Astrocyte of the spinal cord (primary cell): ENCODE measurements at regions not wholly inside any gene's neighbourhood (a gene's known extent, or its start where the extent isn't known, plus 50 kb on each side); places are given as distances from the start of the nearest gene placed in this dataset.

Experiments used
- DNase-seq: peaks from one replicate; pipeline ENCODE4 v3.0.0; 2011; ENCODE audit warnings: low read depth, low spot score
- H3K4me3 ChIP-seq: 2 replicates; pipeline ENCODE4 v1.5.1; 2011; ENCODE audit warnings: low read depth, mild to moderate bottlenecking, low read length, moderate library complexity
- in situ Hi-C: cut with HindIII; loops from 2 replicates; pipeline ENCODE4 v1.10.0; 2017; ENCODE audit warnings: low sequenced_read_pairs
- TF ChIP-seq, protein P1 (sequence below): IDR thresholded peaks from 2 replicates; pipeline ENCODE4 v1.5.1; 2012; ENCODE audit warnings: low read depth, mild to moderate bottlenecking, low read length, inconsistent platforms

DNA sequence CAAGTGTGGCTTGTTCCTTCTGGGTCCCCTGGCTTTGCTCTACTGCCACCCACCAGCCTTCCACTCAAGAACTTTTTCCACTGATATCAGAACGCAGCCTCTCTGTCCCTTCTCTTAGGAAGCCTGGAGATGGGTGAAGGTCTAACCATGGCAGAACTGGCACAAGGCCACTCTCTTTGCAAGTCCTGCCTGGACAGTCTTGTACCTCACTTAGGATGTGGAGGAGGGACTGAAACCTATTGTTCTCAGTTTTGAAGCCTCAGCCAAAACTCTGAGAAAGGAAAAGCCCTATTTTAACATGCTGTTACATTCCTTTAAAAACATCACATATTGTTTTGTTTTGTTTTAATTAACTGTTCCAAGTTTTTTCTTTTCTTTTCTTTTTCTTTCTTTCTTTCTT is 58.9 kb upstream of the NCOA1 start:
- DNase-seq, result no peak
- TF ChIP-seq, protein P1, sequence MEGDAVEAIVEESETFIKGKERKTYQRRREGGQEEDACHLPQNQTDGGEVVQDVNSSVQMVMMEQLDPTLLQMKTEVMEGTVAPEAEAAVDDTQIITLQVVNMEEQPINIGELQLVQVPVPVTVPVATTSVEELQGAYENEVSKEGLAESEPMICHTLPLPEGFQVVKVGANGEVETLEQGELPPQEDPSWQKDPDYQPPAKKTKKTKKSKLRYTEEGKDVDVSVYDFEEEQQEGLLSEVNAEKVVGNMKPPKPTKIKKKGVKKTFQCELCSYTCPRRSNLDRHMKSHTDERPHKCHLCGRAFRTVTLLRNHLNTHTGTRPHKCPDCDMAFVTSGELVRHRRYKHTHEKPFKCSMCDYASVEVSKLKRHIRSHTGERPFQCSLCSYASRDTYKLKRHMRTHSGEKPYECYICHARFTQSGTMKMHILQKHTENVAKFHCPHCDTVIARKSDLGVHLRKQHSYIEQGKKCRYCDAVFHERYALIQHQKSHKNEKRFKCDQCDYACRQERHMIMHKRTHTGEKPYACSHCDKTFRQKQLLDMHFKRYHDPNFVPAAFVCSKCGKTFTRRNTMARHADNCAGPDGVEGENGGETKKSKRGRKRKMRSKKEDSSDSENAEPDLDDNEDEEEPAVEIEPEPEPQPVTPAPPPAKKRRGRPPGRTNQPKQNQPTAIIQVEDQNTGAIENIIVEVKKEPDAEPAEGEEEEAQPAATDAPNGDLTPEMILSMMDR, result no peak
- in situ Hi-C loops, result no loop called here
- no peak overlapping the region for H3K4me3 ChIP-seq

DNA sequence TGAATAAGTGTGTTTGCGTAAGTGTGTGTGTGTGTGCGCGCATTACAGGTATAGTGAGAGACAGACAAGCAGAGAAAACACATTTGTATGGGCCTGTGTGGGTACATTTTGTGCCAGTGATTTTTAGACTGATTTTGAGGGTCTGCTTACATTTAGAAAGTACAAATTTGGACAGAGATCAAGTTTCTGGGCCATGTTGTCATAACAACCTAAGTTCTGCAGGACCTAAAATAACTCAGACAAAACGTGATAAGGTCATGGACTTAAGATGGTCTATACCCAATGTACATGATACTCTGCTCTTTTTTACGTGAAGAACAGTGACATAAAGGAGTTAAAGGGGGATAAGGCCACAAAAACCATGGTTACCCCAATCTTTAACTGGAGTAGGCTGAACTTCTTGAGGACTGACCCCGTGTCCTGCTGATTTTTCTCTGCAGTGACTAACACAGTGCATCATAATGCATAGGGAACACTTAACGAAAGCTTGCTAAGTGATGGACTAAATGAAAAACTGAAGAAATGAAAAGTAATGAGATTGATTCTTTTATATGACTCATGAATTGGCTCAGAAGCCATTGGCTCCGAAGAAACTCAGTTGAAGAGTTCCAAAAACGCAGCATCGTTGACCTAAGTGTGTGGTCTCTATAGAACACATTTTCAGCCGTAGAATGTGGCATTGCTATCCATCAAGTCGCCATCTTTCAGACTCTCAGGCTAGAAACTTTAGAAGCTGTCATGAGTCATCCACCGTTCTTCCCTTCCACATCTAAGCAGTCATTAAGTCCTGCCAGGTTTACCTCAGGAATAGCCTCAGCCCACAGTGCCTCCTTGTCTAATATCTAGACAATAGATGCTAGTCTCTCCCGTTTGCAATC is 61.6 kb upstream of the NCOA1 start:
- DNase-seq, result peak; percentile 90
- TF ChIP-seq, protein P1, result no peak
- H3K4me3 ChIP-seq, result no peak overlapping the region
- in situ Hi-C loops, result no loop called here

DNA sequence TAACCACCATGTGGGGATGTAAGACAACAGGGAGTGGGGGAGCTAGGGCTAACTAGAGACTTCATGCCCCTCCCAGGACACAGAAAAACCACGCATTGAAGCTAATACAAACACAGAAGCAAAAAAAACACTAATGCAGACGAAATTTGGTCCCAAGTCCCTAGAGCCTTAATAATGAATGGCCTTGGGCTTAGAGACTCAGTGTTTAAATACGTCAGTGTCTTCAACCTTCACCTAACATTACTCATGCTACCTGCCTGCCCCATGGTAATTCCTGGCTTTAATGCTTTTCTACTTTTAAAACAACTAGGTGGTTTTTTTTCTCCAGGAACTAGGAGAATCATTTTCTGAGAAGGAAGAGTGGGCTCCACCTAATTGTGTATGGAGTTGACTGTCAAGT is 64.1 kb upstream of the ITSN2 start:
- H3K4me3 ChIP-seq, result no peak overlapping the region
- in situ Hi-C loops, result no loop called here
- DNase-seq, result no peak
- TF ChIP-seq, protein P1, result no peak

DNA sequence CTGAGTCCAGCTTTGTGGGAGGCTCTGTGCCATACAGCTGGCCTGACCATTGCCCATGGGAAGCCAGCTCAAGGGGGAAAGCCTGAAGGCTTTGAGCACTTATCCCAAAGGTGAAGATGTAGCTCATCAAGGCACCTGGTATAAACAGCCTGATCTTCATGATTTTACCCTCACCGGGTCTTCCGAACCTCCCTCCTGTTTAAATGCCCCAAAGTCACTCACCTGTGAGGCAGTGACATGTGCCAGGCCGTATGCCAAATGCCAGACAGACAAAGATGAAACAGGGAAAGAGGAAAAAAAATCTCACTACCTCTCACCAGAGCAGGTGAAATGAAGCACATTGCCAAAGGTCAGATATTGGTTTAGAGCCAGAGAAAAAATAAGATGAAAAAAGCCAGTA is 62.8 kb upstream of the ITSN2 start:
- DNase-seq, result no peak
- in situ Hi-C loops, result no loop called here
- H3K4me3 ChIP-seq, result no peak overlapping the region
- TF ChIP-seq, protein P1, result no peak

DNA sequence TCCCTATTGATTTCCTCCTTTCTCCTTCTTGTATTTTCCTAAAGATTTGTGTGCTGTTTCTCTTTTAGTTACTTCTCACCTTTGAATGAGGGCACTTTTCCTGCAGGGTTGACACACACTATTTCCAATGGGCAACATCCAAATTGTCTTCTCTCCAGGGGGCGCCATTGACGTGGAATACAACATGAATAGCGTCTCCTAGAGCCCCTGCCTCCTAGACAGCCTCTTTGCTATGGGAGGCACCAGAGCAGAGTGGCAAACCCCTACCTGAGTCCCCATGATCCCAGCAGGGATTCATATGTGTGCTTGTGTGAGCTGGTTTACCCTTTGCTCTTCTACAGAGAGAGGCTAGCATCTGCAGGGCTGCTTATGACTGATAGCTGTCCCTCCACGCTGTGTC is 61.3 kb upstream of the ITSN2 start:
- TF ChIP-seq, protein P1, result peak; percentile 57
- no peak overlapping the region for H3K4me3 ChIP-seq
- in situ Hi-C loops, result no loop called here
- peak; percentile 45 for DNase-seq

DNA sequence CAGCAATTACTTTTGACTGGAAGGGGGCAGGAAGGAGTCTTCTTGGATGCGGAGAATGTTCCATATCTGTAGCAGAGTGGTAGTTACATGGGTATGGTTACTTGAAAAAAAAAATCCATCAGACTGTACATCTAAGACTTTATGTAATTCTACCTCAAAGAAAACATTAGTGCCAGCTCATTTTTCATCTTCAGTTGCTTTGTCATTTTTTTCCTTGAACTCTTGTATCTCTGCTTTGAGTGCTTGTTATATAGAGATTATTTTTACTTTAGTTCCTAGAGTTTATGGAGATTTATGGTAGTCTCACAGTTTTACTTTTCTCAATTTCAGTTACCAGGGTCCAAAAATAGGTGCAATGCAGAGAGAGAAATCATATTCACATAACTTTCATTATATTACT is 60.0 kb upstream of the ITSN2 start:
- TF ChIP-seq, protein P1, result no peak
- no peak overlapping the region for H3K4me3 ChIP-seq
- in situ Hi-C loops, result no loop called here
- DNase-seq, result no peak
